B cell (primary cell): ENCODE measurements at regions not wholly inside any gene's neighbourhood (a gene's known extent, or its start where the extent isn't known, plus 50 kb on each side); places are given as distances from the start of the nearest gene placed in this dataset.
A peak's percentile ranks its signal among the peaks of the same experiment; 100 is the strongest.

ENCODE experiments used
- ATAC-seq: fragments of 200-7000 bp; cut with Tn5 transposase; one replicate; pipeline ENCODE4 v1.10.0; 2021; ENCODE audit warnings: low read depth, mild to moderate bottlenecking, moderate number of reproducible peaks, moderate library complexity
- CTCF ChIA-PET: fragments of 350-600 bp; sonication (Branson Sonifier 250); formaldehyde crosslinking; loops from one replicate; lab custom pipeline; 2021; ENCODE audit warnings: antibody characterized with exemption, inconsistent platforms; lab: Charles Lee
- POLR2A ChIA-PET: fragments of 350-600 bp; sonication (Branson Sonifier 250); formaldehyde crosslinking; loops from one replicate; lab custom pipeline; 2021; ENCODE audit warnings: antibody characterized with exemption; lab: Charles Lee
- DNase-seq: peaks from one replicate; pipeline ENCODE4 v3.0.0; 2013
- H2AFZ ChIP-seq: 2 replicates; pipeline ENCODE4 v1.6.1; 2012; ENCODE audit warnings: mild to moderate bottlenecking, low read depth, low read length; ENCODE audit not compliant: insufficient read depth, poor library complexity, severe bottlenecking
- H3K27ac ChIP-seq, 2 donors: 1 replicate in 1 of 2; 2 replicates in 1 of 2; pipeline ENCODE4 v1.5.1; 2012 to 2013; ENCODE audit warnings: low read length in 2 of 2, mild to moderate bottlenecking in 2 of 2, moderate library complexity in 1 of 2
- H3K27me3 ChIP-seq, 4 experiments: fragments of 200-600 bp in 1 of 4; sonication (generic) in 1 of 4; replicated peaks in 1 of 4; 1 replicate in 2 of 4; 2 replicates in 2 of 4; pipeline versions ENCODE4 v1.6.1 to v1.7.0; 2013 to 2016; ENCODE audit warnings: low read length in 3 of 4, mild to moderate bottlenecking in 2 of 4, mixed read lengths in 1 of 4, moderate library complexity in 1 of 4; ENCODE audit not compliant: insufficient read depth in 4 of 4, control insufficient read depth in 3 of 4; ENCODE audit errors: control extremely low read depth in 1 of 4
- H3K36me3 ChIP-seq, 2 experiments: replicated peaks in 1 of 2; 1 replicate in 1 of 2; 2 replicates in 1 of 2; pipeline versions ENCODE4 v1.6.1 to v1.7.1; 2013; ENCODE audit warnings: low read length in 1 of 2; ENCODE audit not compliant: insufficient read depth in 2 of 2, control insufficient read depth in 1 of 2; ENCODE audit errors: control extremely low read depth in 1 of 2, extremely low read depth in 1 of 2
- H3K4me1 ChIP-seq, 2 donors: fragments of 200-600 bp in 1 of 2; sonication (generic) in 1 of 2; 1 replicate in 1 of 2; 2 replicates in 1 of 2; pipeline versions ENCODE4 v1.5.1 to v1.6.1; 2013 to 2017; ENCODE audit warnings: low read length in 2 of 2; ENCODE audit not compliant: control insufficient read depth in 2 of 2, insufficient read depth in 2 of 2
- H3K4me2 ChIP-seq: replicated peaks from 2 replicates; pipeline ENCODE3; 2012; ENCODE audit warnings: mild to moderate bottlenecking, low read depth, low read length; ENCODE audit not compliant: poor library complexity, severe bottlenecking
- H3K4me3 ChIP-seq, 5 experiments: fragments of 200-600 bp in 1 of 5; sonication (generic) in 1 of 5; 1 replicate in 3 of 5; 2 replicates in 2 of 5; pipeline versions ENCODE4 v1.5.1 to v1.7.0; 2011 to 2016; ENCODE audit warnings: low read length in 4 of 5, mild to moderate bottlenecking in 4 of 5, low read depth in 2 of 5, control low read depth in 1 of 5, moderate library complexity in 1 of 5; ENCODE audit not compliant: insufficient read depth in 1 of 5; ENCODE audit errors: control extremely low read depth in 1 of 5, extremely low read depth in 1 of 5
- H3K79me2 ChIP-seq: fragments of 200-600 bp; sonication (generic); one replicate; pipeline ENCODE4 v1.6.0; 2016; ENCODE audit warnings: low read length; ENCODE audit not compliant: control insufficient read depth, insufficient read depth
- H3K9ac ChIP-seq: fragments of 200-600 bp; sonication (generic); 2 replicates; pipeline ENCODE4 v1.6.1; 2017; ENCODE audit warnings: mild to moderate bottlenecking, low read length, moderate library complexity
- H3K9me3 ChIP-seq, 3 donors: one replicate each; pipeline versions ENCODE4 v1.6.1 to v1.7.1; 2013; ENCODE audit warnings: low read length in 2 of 3; ENCODE audit not compliant: control insufficient read depth in 2 of 3, insufficient read depth in 1 of 3; ENCODE audit errors: control extremely low read depth in 1 of 3
- H4K20me1 ChIP-seq: 2 replicates; pipeline ENCODE4 v1.6.0; 2012; ENCODE audit warnings: mild to moderate bottlenecking, low read length; ENCODE audit not compliant: insufficient read depth, control insufficient read depth, poor library complexity, severe bottlenecking
- H3K27ac Mint-ChIP-seq: one replicate; pipeline ENCODE4 v1.8.0; 2021; ENCODE audit warnings: mixed read lengths
- H3K27me3 Mint-ChIP-seq: one replicate; pipeline ENCODE4 v1.8.0; 2021; ENCODE audit warnings: mixed read lengths
- H3K4me1 Mint-ChIP-seq: one replicate; pipeline ENCODE4 v1.8.0; 2021; ENCODE audit warnings: mixed read lengths
- H3K4me3 Mint-ChIP-seq: one replicate; pipeline ENCODE4 v1.8.0; 2021; ENCODE audit warnings: mixed read lengths
- H3K9me3 Mint-ChIP-seq: one replicate; pipeline ENCODE4 v1.8.0; 2022; ENCODE audit warnings: mixed read lengths; ENCODE audit not compliant: insufficient read depth
- CTCF ChIP-seq: fragments of 200-600 bp; IDR thresholded peaks from one replicate; pipeline ENCODE4 v1.8.0; 2022; ENCODE audit warnings: antibody characterized with exemption, mild to moderate bottlenecking
- EZH2 ChIP-seq: IDR thresholded peaks from 2 replicates; pipeline ENCODE4 v1.6.1; 2012; ENCODE audit warnings: borderline replicate concordance, low read depth, mild to moderate bottlenecking, moderate library complexity, low read length; ENCODE audit not compliant: insufficient read depth, poor library complexity, severe bottlenecking
- WGBS: methylation state at CpG from one replicate; pipeline ENCODE4 v1.1.5; 2013; ENCODE audit warnings: missing lambda C conversion rate; ENCODE audit not compliant: insufficient coverage; 5-methylcytosine and 5-hydroxymethylcytosine counted together
- intact Hi-C: fragments of 100-400 bp; cut with micrococcal nuclease; formaldehyde crosslinking; loops from one replicate; pipeline ENCODE4 v1.10.0; 2022

GRCh38 chr1:172778456-172779455 lies 119.9 kb downstream of the FASLG start:
- no peaks in the 10 kb centered on the region for H3K79me2 ChIP-seq
- no peak for TF ChIP-seq EZH2
- TF ChIP-seq CTCF: peak; percentile 39
- no peaks in the 10 kb centered on the region for H3K27me3 Mint-ChIP-seq
- intact Hi-C loops: loop anchor here (1.0 kb wide), 1 partner anchor 41 kb away; no protein-coding TSS in a partner anchor
- DNase-seq (peak; percentile 33), ATAC-seq (peak; percentile 73)
- H3K9me3 Mint-ChIP-seq: peaks cover 2% of the 10 kb centered on the region
- POLR2A ChIA-PET: interaction anchor here (0.6 to 1.4 kb wide), 5 partner anchors 12 to 71 kb away, joined by 3 to 10 read pairs (median 4); no protein-coding TSS in a partner anchor
- peak overlapping the region; percentile 28 for H3K4me3 Mint-ChIP-seq
- no peak overlapping the region for H3K4me3 ChIP-seq
- WGBS: 100% methylated on average over 2 of the region's 7 CpGs
- CTCF ChIA-PET: interaction anchor here (0.7 to 5.5 kb wide), 21 partner anchors 9 to 631 kb away, joined by 3 to 61 read pairs (median 3); partner anchors contain the start of gene TNFSF4
- H3K36me3 ChIP-seq: no peaks in the 10 kb centered on the region
- H3K4me2 ChIP-seq: peak overlapping the region; percentile 13
- no peaks in the 10 kb centered on the region for H3K27me3 ChIP-seq
- H4K20me1 ChIP-seq: no peaks in the 10 kb centered on the region
- peaks cover 26% of the 10 kb centered on the region for H3K4me1 Mint-ChIP-seq
- H3K27ac Mint-ChIP-seq: no peak overlapping the region
- H3K9me3 ChIP-seq: peaks cover 0 to 5% (median 0%) of the 10 kb centered on the region in 3 donors
- H3K9ac ChIP-seq: peak overlapping the region; percentile 22
- H3K4me1 ChIP-seq: peaks cover 13 to 14% of the 10 kb centered on the region in 2 donors
- peak overlapping the region; percentile 32 for H2AFZ ChIP-seq
- H3K27ac ChIP-seq: no peak overlapping the region

- Mint-ChIP-seq H3K27me3 (no peaks in the 10 kb centered on the region), H3K9me3 (peaks cover 2% of the 10 kb centered on the region), H3K27ac (no peak overlapping the region), H3K4me3 (no peak overlapping the region), H3K4me1 (peaks cover 26% of the 10 kb centered on the region)
- Histone ChIP-seq H3K4me1 (peaks cover 13 to 14% of the 10 kb centered on the region in 2 donors), H3K4me3 (no peak overlapping the region), H3K4me2 (no peak overlapping the region), H2AFZ (no peak overlapping the region), H3K36me3 (no peaks in the 10 kb centered on the region), H3K9ac (no peak overlapping the region), H3K9me3 (peaks cover 0 to 5% (median 0%) of the 10 kb centered on the region in 3 donors), H4K20me1 (no peaks in the 10 kb centered on the region), H3K27ac (no peak overlapping the region), H3K79me2 (no peaks in the 10 kb centered on the region), H3K27me3 (no peaks in the 10 kb centered on the region)
- intact Hi-C loops: no loop called here
- CTCF ChIA-PET: interaction anchor here (0.7 to 5.5 kb wide), 17 partner anchors 11 to 641 kb away, joined by 3 to 61 read pairs (median 3); partner anchors contain the start of gene TNFSF4
- WGBS: no CpG with 5 or more reads among the region's 3 CpGs
- ATAC-seq (no peak), DNase-seq (no peak)
- TF ChIP-seq EZH2 (no peak), CTCF (no peak)
- POLR2A ChIA-PET: interaction anchor here (1.1 to 1.4 kb wide), 2 partner anchors 13 to 47 kb away, joined by 3 to 4 read pairs; no protein-coding TSS in a partner anchor
Measured at GRCh38 chr1:172779491-172779890, 120.6 kb downstream of the FASLG start.
